Mesendoderm (in vitro differentiated cells): ENCODE measurements at regions not wholly inside any gene's neighbourhood (a gene's known extent, or its start where the extent isn't known, plus 50 kb on each side); places are given as distances from the start of the nearest gene placed in this dataset.

Source experiments
- DNase-seq: peaks from one replicate; pipeline ENCODE4 v3.0.0; 2013
- H2AK5ac ChIP-seq: 2 replicates; pipeline ENCODE4 v1.6.1; 2013; ENCODE audit warnings: low read length, inconsistent platforms
- H2BK120ac ChIP-seq: 2 replicates; pipeline ENCODE4 v1.6.1; 2013; ENCODE audit warnings: low read depth, mild to moderate bottlenecking, low read length, moderate library complexity, mixed read lengths
- H2BK15ac ChIP-seq: replicated peaks from 2 replicates; pipeline ENCODE4 v1.6.1; 2013; ENCODE audit warnings: low read depth, mild to moderate bottlenecking, moderate library complexity
- H2BK5ac ChIP-seq: 2 replicates; pipeline ENCODE4 v1.6.1; 2013; ENCODE audit warnings: low read length, inconsistent platforms
- H3K18ac ChIP-seq: 2 replicates; pipeline ENCODE4 v1.6.1; 2013; ENCODE audit warnings: mild to moderate bottlenecking, low read length, mixed read lengths
- H3K23ac ChIP-seq: one replicate; pipeline ENCODE4 v1.6.1; 2013; ENCODE audit warnings: low read length
- H3K27ac ChIP-seq: 2 replicates; pipeline ENCODE4 v1.5.1; 2013; ENCODE audit warnings: low read depth, mild to moderate bottlenecking, inconsistent platforms, low read length, moderate library complexity
- H3K27me3 ChIP-seq: 2 replicates; pipeline ENCODE4 v1.6.1; 2013; ENCODE audit warnings: low read length, control low read depth, mild to moderate bottlenecking, inconsistent platforms; ENCODE audit not compliant: insufficient read depth, poor library complexity
- H3K36me3 ChIP-seq: 2 replicates; pipeline ENCODE4 v1.6.1; 2013; ENCODE audit warnings: low read length, inconsistent platforms; ENCODE audit not compliant: control insufficient read depth, insufficient read depth
- H3K4ac ChIP-seq: one replicate; pipeline ENCODE4 v1.6.1; 2013; ENCODE audit warnings: low read depth, mild to moderate bottlenecking, low read length, moderate library complexity
- H3K4me1 ChIP-seq: 2 replicates; pipeline ENCODE4 v1.6.1; 2013; ENCODE audit warnings: low read depth, low read length, inconsistent platforms; ENCODE audit not compliant: control insufficient read depth
- H3K4me2 ChIP-seq: 2 replicates; pipeline ENCODE4 v1.6.1; 2013; ENCODE audit warnings: low read length
- H3K4me3 ChIP-seq: 2 replicates; pipeline ENCODE4 v1.5.1; 2013; ENCODE audit warnings: mild to moderate bottlenecking, low read length
- H3K56ac ChIP-seq: one replicate; pipeline ENCODE4 v1.6.1; 2013; ENCODE audit warnings: low read length
- H3K79me1 ChIP-seq: 2 replicates; pipeline ENCODE4 v1.6.1; 2013; ENCODE audit warnings: low read length, inconsistent platforms
- H3K79me2 ChIP-seq: 2 replicates; pipeline ENCODE4 v1.6.1; 2013; ENCODE audit warnings: mild to moderate bottlenecking, low read length; ENCODE audit not compliant: control insufficient read depth, insufficient read depth
- H3K9ac ChIP-seq: 2 replicates; pipeline ENCODE4 v1.6.1; 2013; ENCODE audit warnings: low read length, inconsistent platforms
- H4K5ac ChIP-seq: one replicate; pipeline ENCODE4 v1.6.1; 2013; ENCODE audit warnings: low read length
- H4K8ac ChIP-seq: one replicate; pipeline ENCODE4 v1.6.1; 2013; ENCODE audit warnings: low read depth, mild to moderate bottlenecking, control low read depth, low read length, moderate library complexity
- whole genome bisulfite sequencing: extraction: QIAGEN DNeasy Blood & Tissue Kit; methylation state at CpG from one replicate; pipeline ENCODE4 v1.1.7; 2013; ENCODE audit warnings: low lambda C conversion rate, missing lambda C conversion rate; ENCODE audit not compliant: insufficient coverage; ENCODE audit errors: extremely low coverage; 5-methylcytosine and 5-hydroxymethylcytosine counted together

DNA sequence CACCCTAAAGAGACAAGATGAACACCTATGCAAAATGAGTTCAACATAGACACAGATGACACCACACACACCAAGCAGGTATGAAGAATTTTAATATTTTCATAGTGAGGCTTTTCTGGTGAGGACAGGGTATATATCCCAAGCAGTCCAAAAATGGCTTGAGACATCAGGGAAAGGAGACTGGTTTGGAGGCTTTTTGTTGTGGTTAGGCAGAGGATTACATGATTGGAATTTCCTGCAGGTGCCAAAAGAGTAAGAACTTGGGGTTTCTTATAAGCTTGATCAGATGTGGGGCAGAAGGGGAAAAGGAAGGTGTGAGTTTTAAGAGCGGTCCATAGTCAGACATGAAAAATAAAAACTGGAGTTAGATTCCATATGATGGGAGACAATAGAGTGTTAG is 420.8 kb upstream of the SLITRK1 start:
- H3K36me3 ChIP-seq: no peaks in the 10 kb centered on the region

DNA sequence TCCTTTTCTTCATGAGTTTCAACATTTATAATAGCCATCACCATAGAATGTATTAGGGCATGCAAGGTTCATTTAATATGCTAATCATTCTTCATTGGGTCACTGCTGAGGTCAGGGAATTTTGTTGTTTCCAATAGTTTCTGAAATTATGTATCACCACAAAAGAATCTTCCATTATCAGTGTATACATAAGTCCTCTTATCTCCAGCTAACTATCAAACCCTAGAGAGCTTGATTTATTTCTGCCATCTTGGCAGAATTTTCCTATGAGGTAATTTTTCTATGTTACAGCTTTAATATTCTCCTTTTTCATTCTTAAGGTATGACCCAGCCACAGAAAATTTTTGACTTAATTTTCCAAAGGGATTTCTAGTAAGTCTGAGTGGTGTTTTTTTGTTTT is 415.0 kb upstream of the SLITRK1 start:
- Histone ChIP-seq H3K4me1 (no peaks in the 10 kb centered on the region), H3K27ac (no peak overlapping the region), H3K56ac (no peak overlapping the region), H3K23ac (no peak overlapping the region), H2BK5ac (no peak overlapping the region), H2BK15ac (no peak overlapping the region), H3K18ac (no peak overlapping the region), H3K79me1 (no peaks in the 10 kb centered on the region), H2BK120ac (no peak overlapping the region), H3K79me2 (no peaks in the 10 kb centered on the region), H3K4ac (no peak overlapping the region), H3K4me2 (no peak overlapping the region), H3K36me3 (no peaks in the 10 kb centered on the region), H4K5ac (no peak overlapping the region), H2AK5ac (no peak overlapping the region), H3K4me3 (no peak overlapping the region), H4K8ac (no peak overlapping the region), H3K9ac (no peak overlapping the region), H3K27me3 (no peaks in the 10 kb centered on the region)
- peak; percentile 1 for DNase-seq

More for the DNA sequence above, 420.8 kb upstream of the SLITRK1 start:
- no peak overlapping the region for H3K4me2 ChIP-seq
- H3K4ac ChIP-seq: no peak overlapping the region
- H3K23ac ChIP-seq: no peak overlapping the region
- H3K79me1 ChIP-seq: no peaks in the 10 kb centered on the region
- H2AK5ac ChIP-seq: no peak overlapping the region
- no peak overlapping the region for H2BK5ac ChIP-seq
- no peak for DNase-seq
- no CpG with 5 or more reads among the region's 1 CpG for WGBS
- no peak overlapping the region for H2BK120ac ChIP-seq
- H3K9ac ChIP-seq: no peak overlapping the region
- H3K4me3 ChIP-seq: no peak overlapping the region
- H2BK15ac ChIP-seq: no peak overlapping the region
- no peaks in the 10 kb centered on the region for H3K4me1 ChIP-seq
- no peak overlapping the region for H4K5ac ChIP-seq
- H3K27ac ChIP-seq: no peak overlapping the region
- H3K79me2 ChIP-seq: no peaks in the 10 kb centered on the region
- no peaks in the 10 kb centered on the region for H3K27me3 ChIP-seq
- H4K8ac ChIP-seq: no peak overlapping the region
- H3K18ac ChIP-seq: no peak overlapping the region
- H3K56ac ChIP-seq: no peak overlapping the region

DNA sequence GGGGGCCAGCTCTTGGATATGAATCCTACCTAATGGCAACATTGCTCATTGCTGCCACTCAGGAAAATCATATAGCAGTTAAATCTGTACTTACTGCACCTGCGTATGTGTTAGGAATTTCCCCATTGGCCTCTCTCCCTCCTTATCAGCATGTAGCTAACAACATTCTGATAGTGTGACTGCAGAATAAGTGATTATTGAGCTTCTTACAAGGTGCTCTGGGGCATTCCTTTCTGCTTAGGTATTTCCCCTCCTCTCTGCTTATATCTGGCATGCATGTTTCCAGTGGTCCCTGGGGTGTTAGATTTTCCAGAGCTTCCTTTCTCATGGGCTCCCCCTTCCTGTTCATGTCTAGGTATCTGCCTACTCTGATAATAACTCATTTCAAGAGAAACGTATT is 414.1 kb upstream of the SLITRK1 start:
- Histone ChIP-seq H3K4me2 (no peak overlapping the region), H2BK15ac (no peak overlapping the region), H3K36me3 (no peaks in the 10 kb centered on the region), H3K4ac (no peak overlapping the region), H2BK120ac (no peak overlapping the region), H3K4me3 (no peak overlapping the region), H3K27ac (no peak overlapping the region), H3K79me1 (no peaks in the 10 kb centered on the region), H3K79me2 (no peaks in the 10 kb centered on the region), H4K5ac (no peak overlapping the region), H3K9ac (no peak overlapping the region), H3K56ac (no peak overlapping the region), H3K4me1 (no peaks in the 10 kb centered on the region), H2BK5ac (no peak overlapping the region), H4K8ac (no peak overlapping the region), H3K23ac (no peak overlapping the region), H3K18ac (no peak overlapping the region), H3K27me3 (no peaks in the 10 kb centered on the region), H2AK5ac (no peak overlapping the region)
- WGBS: no CpG with 5 or more reads among the region's 2 CpGs
- DNase-seq: peak; percentile 96

DNA sequence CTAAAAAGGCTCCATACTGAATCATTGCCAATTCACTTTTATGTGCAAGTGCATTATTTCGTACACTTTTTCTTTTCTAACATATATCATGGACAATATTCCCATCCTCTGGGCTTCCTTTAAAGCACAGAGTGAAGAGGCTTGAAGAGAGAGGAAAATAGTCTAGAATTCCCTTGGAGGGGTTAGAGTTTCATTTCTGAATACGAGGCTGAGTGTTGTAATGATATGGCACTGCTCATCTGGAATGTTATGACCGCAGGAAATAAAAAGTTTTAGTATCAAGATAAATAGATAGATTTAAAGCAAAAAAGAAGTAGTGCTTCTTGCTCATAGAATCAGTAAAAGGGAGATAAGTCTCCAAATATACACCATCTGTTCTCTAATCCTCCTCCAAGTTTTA is 412.3 kb upstream of the SLITRK1 start:
- H2BK15ac ChIP-seq: no peak overlapping the region
- H2BK5ac ChIP-seq: no peak overlapping the region
- no peak overlapping the region for H2AK5ac ChIP-seq
- H3K4ac ChIP-seq: no peak overlapping the region
- no peaks in the 10 kb centered on the region for H3K27me3 ChIP-seq
- H3K18ac ChIP-seq: no peak overlapping the region
- no peak for DNase-seq
- no peak overlapping the region for H3K27ac ChIP-seq
- WGBS: no CpG with 5 or more reads among the region's 3 CpGs
- H3K4me2 ChIP-seq: no peak overlapping the region
- H3K79me2 ChIP-seq: no peaks in the 10 kb centered on the region
- H4K5ac ChIP-seq: no peak overlapping the region
- H3K4me1 ChIP-seq: no peaks in the 10 kb centered on the region
- H3K79me1 ChIP-seq: no peaks in the 10 kb centered on the region
- H3K23ac ChIP-seq: no peak overlapping the region
- no peak overlapping the region for H4K8ac ChIP-seq
- H3K56ac ChIP-seq: no peak overlapping the region
- no peak overlapping the region for H2BK120ac ChIP-seq
- H3K36me3 ChIP-seq: no peaks in the 10 kb centered on the region
- no peak overlapping the region for H3K4me3 ChIP-seq
- no peak overlapping the region for H3K9ac ChIP-seq

DNA sequence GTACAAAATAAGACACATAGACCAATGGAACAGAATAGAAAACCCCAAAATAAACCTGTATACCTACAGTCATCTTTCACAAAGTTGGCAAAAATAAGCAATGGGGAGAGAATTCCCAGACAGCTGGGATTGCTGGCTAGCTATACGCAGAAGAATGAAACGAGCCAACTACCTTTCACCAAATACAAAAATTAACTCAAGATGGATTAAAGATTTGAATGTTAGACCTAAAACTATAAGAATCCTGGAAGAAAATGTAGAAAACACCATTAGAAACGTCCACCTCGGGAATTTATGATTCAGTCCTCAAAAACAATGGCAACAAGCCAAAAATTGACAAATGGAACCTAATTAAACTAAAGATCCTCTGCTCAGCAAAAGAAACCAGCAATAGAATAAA is 408.1 kb upstream of the SLITRK1 start:
- H3K27me3 ChIP-seq: no peaks in the 10 kb centered on the region
- H3K23ac ChIP-seq: no peak overlapping the region
- no peak overlapping the region for H3K56ac ChIP-seq
- no peak overlapping the region for H2BK5ac ChIP-seq
- DNase-seq: no peak
- WGBS: no CpG with 5 or more reads among the region's 4 CpGs
- no peak overlapping the region for H3K27ac ChIP-seq
- H3K4me2 ChIP-seq: no peak overlapping the region
- no peaks in the 10 kb centered on the region for H3K79me2 ChIP-seq
- H3K9ac ChIP-seq: no peak overlapping the region
- H2BK15ac ChIP-seq: no peak overlapping the region
- H3K4me1 ChIP-seq: no peaks in the 10 kb centered on the region
- H3K79me1 ChIP-seq: no peaks in the 10 kb centered on the region
- H3K18ac ChIP-seq: no peak overlapping the region
- no peak overlapping the region for H4K8ac ChIP-seq
- H3K4ac ChIP-seq: no peak overlapping the region
- no peak overlapping the region for H3K4me3 ChIP-seq
- H2BK120ac ChIP-seq: no peak overlapping the region
- no peak overlapping the region for H2AK5ac ChIP-seq
- H3K36me3 ChIP-seq: no peaks in the 10 kb centered on the region
- no peak overlapping the region for H4K5ac ChIP-seq

DNA sequence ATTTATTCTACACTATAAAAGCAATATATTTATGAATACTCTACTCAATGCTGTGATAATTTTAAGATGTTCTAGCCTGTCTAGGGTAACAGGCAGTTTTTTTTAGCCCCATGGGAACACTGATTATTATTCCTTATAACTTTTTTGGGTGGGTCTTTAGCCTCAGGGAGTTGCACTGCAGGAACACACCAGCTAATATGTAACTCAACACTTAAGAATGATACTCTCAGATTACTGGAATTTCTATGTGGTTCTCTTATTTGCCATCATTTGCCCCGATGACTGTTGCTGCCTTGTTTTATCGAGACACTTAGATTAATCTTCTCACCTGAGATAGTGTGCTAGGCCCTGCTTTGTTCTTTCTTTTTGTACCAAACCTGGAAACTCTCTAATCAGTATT is 396.9 kb upstream of the SLITRK1 start:
- Histone ChIP-seq H3K23ac (no peak overlapping the region), H3K79me2 (no peaks in the 10 kb centered on the region), H2BK5ac (no peak overlapping the region), H3K56ac (no peak overlapping the region), H2BK120ac (no peak overlapping the region), H3K36me3 (no peaks in the 10 kb centered on the region), H3K4me1 (no peaks in the 10 kb centered on the region), H3K79me1 (no peaks in the 10 kb centered on the region), H4K8ac (no peak overlapping the region), H4K5ac (no peak overlapping the region), H2BK15ac (no peak overlapping the region), H3K4ac (no peak overlapping the region), H3K27me3 (no peaks in the 10 kb centered on the region), H3K18ac (no peak overlapping the region), H3K27ac (no peak overlapping the region), H2AK5ac (no peak overlapping the region), H3K4me2 (no peak overlapping the region), H3K4me3 (no peak overlapping the region), H3K9ac (no peak overlapping the region)
- WGBS: no CpG with 5 or more reads among the region's 2 CpGs
- DNase-seq: no peak
